ENCODE measurements at regions not wholly inside any gene's neighbourhood (a gene's known extent, or its start where the extent isn't known, plus 50 kb on each side); places are given as distances from the start of the nearest gene placed in this dataset.

DNA sequence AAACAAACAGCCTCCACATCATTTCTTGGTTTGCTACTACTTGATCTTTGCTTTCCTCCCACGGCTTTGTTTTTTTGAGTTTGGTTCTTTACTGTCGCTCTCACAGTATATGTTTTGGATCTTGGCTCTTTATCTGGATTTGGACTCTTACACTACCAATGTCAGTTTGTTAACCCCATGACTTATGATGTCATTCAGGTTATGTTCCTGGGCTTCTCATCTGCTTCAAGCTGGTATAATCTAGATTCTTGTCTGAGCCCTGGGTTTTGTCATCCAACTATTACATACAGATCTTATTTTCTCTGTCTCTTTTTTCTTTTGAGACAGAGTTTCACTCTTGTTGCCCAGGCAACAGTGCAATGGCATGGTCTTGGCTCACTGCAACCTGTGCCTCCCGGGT lies 482.9 kb upstream of the TEX13C start:
- no peak for TF ChIP-seq TCF4 (CRISPR knock-in tag; IDR thresholded peaks at IDR 0.05; ENCODE audit: borderline replicate concordance)
- TF ChIP-seq CREB5 (CRISPR knock-in tag; IDR thresholded peaks at IDR 0.05; ENCODE audit: low read depth), result no peak
- no peak for TF ChIP-seq ZFP3 (CRISPR knock-in tag; IDR thresholded peaks at IDR 0.05)
- no peak for TF ChIP-seq OSR1 (CRISPR knock-in tag; IDR thresholded peaks at IDR 0.05)
- TF ChIP-seq PPARA (CRISPR knock-in tag; IDR thresholded peaks at IDR 0.05; ENCODE audit: borderline replicate concordance), result no peak
- no peak for TF ChIP-seq ZNF8 (CRISPR knock-in tag; IDR thresholded peaks at IDR 0.05)
- TF ChIP-seq ESRRG (CRISPR knock-in tag; IDR thresholded peaks at IDR 0.05), result no peak
- ATAC-seq, result no peak

GRCh38 chrX:124842205-124842604 lies 477.5 kb upstream of the TEX13C start:
- no peak for ATAC-seq
- TF ChIP-seq ZC3H10 (CRISPR knock-in tag; IDR thresholded peaks at IDR 0.05), result no peak
- TF ChIP-seq CREB5 (CRISPR knock-in tag; IDR thresholded peaks at IDR 0.05; ENCODE audit: low read depth), result no peak
- TF ChIP-seq ISL1 (CRISPR knock-in tag; IDR thresholded peaks at IDR 0.05), result no peak

DNA sequence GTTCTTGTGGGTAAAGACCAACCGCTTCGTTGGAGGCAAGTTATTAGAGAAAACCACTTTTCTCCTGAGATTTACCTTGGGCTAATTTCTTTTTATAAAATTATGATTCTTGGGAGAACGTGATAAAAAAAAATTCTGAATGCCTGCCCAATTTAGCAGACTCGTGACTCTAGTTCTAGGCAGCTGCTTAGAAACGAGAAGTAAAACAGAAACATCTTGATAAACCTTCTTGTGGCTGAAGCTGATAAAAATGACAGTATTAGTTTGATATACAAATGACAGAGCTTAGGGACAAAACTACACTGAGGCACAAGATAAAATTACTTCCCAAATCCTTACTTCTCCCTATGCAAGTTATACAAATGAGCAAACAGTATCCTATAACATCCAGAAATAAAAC lies 458.9 kb upstream of the TEX13C start:
- TF ChIP-seq TSHZ2 (CRISPR knock-in tag; IDR thresholded peaks at IDR 0.05), result no peak
- TF ChIP-seq, protein P1, sequence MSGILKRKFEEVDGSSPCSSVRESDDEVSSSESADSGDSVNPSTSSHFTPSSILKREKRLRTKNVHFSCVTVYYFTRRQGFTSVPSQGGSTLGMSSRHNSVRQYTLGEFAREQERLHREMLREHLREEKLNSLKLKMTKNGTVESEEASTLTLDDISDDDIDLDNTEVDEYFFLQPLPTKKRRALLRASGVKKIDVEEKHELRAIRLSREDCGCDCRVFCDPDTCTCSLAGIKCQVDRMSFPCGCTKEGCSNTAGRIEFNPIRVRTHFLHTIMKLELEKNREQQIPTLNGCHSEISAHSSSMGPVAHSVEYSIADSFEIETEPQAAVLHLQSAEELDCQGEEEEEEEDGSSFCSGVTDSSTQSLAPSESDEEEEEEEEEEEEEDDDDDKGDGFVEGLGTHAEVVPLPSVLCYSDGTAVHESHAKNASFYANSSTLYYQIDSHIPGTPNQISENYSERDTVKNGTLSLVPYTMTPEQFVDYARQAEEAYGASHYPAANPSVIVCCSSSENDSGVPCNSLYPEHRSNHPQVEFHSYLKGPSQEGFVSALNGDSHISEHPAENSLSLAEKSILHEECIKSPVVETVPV (CRISPR knock-in tag; IDR thresholded peaks at IDR 0.05), result no peak
- no peak for TF ChIP-seq RARB (CRISPR knock-in tag; IDR thresholded peaks at IDR 0.05)
- TF ChIP-seq ISL1 (CRISPR knock-in tag; IDR thresholded peaks at IDR 0.05), result no peak
- TF ChIP-seq TOX (CRISPR knock-in tag; IDR thresholded peaks at IDR 0.05; ENCODE audit: borderline replicate concordance), result no peak
- no peak for TF ChIP-seq PATZ1 (CRISPR knock-in tag; IDR thresholded peaks at IDR 0.05; ENCODE audit: borderline replicate concordance)
- no peak for TF ChIP-seq BACH2 (CRISPR knock-in tag; IDR thresholded peaks at IDR 0.05; ENCODE audit: borderline replicate concordance)
- no peak for TF ChIP-seq GLIS3 (CRISPR knock-in tag; IDR thresholded peaks at IDR 0.05)
- TF ChIP-seq ZNF70 (CRISPR knock-in tag; IDR thresholded peaks at IDR 0.05), result no peak
- no peak for TF ChIP-seq OSR1 (CRISPR knock-in tag; IDR thresholded peaks at IDR 0.05)
- no peak for TF ChIP-seq ZNF8 (CRISPR knock-in tag; IDR thresholded peaks at IDR 0.05)
- TF ChIP-seq PPARA (CRISPR knock-in tag; IDR thresholded peaks at IDR 0.05; ENCODE audit: borderline replicate concordance), result no peak
- no peak for TF ChIP-seq CREB5 (CRISPR knock-in tag; IDR thresholded peaks at IDR 0.05; ENCODE audit: low read depth)
- TF ChIP-seq SNAI2 (CRISPR knock-in tag; IDR thresholded peaks at IDR 0.05), result no peak
- no peak for TF ChIP-seq ARNTL (CRISPR knock-in tag; IDR thresholded peaks at IDR 0.05; ENCODE audit: borderline replicate concordance, low read depth)
- TF ChIP-seq ZNF565 (CRISPR knock-in tag; conservative IDR thresholded peaks at IDR 0.05; ENCODE audit: low read depth), result no peak
- TF ChIP-seq, protein P2, sequence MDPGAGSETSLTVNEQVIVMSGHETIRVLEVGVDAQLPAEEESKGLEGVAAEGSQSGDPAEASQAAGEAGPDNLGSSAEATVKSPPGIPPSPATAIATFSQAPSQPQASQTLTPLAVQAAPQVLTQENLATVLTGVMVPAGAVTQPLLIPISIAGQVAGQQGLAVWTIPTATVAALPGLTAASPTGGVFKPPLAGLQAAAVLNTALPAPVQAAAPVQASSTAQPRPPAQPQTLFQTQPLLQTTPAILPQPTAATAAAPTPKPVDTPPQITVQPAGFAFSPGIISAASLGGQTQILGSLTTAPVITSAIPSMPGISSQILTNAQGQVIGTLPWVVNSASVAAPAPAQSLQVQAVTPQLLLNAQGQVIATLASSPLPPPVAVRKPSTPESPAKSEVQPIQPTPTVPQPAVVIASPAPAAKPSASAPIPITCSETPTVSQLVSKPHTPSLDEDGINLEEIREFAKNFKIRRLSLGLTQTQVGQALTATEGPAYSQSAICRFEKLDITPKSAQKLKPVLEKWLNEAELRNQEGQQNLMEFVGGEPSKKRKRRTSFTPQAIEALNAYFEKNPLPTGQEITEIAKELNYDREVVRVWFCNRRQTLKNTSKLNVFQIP (CRISPR knock-in tag; IDR thresholded peaks at IDR 0.05; ENCODE audit: borderline replicate concordance, low read depth), result no peak
- ATAC-seq, result no peak
